ENCODE measurements at regions not wholly inside any gene's neighbourhood (a gene's known extent, or its start where the extent isn't known, plus 50 kb on each side); places are given as distances from the start of the nearest gene placed in this dataset.
"Not testable (repeated sequence)": the region's sequence is repeated elsewhere in the genome, so short reads cannot be mapped to it uniquely, and the experiment has no call there.

GRCh38 chr17:72193391-72194106 lies 72.7 kb downstream of the SOX9 start:
- no peaks in the 10 kb centered on the region for H3K27me3 ChIP-seq (ENCODE audit: insufficient read depth, low read length)
- no peak overlapping the region for H3K4me3 ChIP-seq (ENCODE audit: low read length in 2 of 2)
- no peaks in the 10 kb centered on the region for H3K4me1 ChIP-seq (ENCODE audit: insufficient read depth, low read length)
- DNase-seq, result no peak
- ChIA-PET POLR2A (ENCODE audit: partially characterized antibody) (no interaction called here), CTCF (ENCODE audit: partially characterized antibody) (no interaction called here)
- no peaks in the 10 kb centered on the region for H3K36me3 ChIP-seq (ENCODE audit: insufficient read depth, low read length)
- H3K9me3 Mint-ChIP-seq, result peaks cover 0 to 10% (median 4%) of the 10 kb centered on the region in 8 donors
- peaks cover 0 to 4% of the 10 kb centered on the region in 2 donors for H3K9me3 ChIP-seq (ENCODE audit: control insufficient read depth in 1 of 2, low read length in 2 of 2)
- no peak overlapping the region for H3K27ac ChIP-seq (ENCODE audit: low read depth, low read length)
- H3K27ac Mint-ChIP-seq, result no peak overlapping the region
- H3K27me3 Mint-ChIP-seq, result peaks cover 2% of the 10 kb centered on the region in 2 donors
- intact Hi-C loops (cut with micrococcal nuclease), result no loop called here
- no peak overlapping the region for H3K4me3 Mint-ChIP-seq
- no peaks in the 10 kb centered on the region for H3K4me1 Mint-ChIP-seq
- no peaks in the 10 kb centered on the region for H3K36me3 Mint-ChIP-seq

- DNase-seq; H3K27ac ChIP-seq (ENCODE audit: low read depth, low read length); H3K4me1 ChIP-seq (ENCODE audit: insufficient read depth, low read length); CTCF ChIA-PET (ENCODE audit: partially characterized antibody); H3K36me3 ChIP-seq (ENCODE audit: insufficient read depth, low read length); H3K27me3 Mint-ChIP-seq; POLR2A ChIA-PET (ENCODE audit: partially characterized antibody); H3K4me3 ChIP-seq (ENCODE audit: low read length in 2 of 2); H3K9me3 Mint-ChIP-seq; H3K4me1 Mint-ChIP-seq; H3K36me3 Mint-ChIP-seq; H3K27ac Mint-ChIP-seq; H3K9me3 ChIP-seq (ENCODE audit: control insufficient read depth in 1 of 2, low read length in 2 of 2); intact Hi-C loops (cut with micrococcal nuclease); H3K27me3 ChIP-seq (ENCODE audit: insufficient read depth, low read length); H3K4me3 Mint-ChIP-seq: not testable (repeated sequence)
These were observed 73.3 kb downstream of the SOX9 start for GRCh38 chr17:72194107-72194440.

GRCh38 chr17:72199256-72199655 lies 78.4 kb downstream of the SOX9 start:
- ChIA-PET POLR2A (ENCODE audit: partially characterized antibody) (no interaction called here), CTCF (ENCODE audit: partially characterized antibody) (no interaction called here)
- Histone ChIP-seq H3K9me3 (ENCODE audit: control insufficient read depth in 1 of 2, low read length in 2 of 2) (no peaks in the 10 kb centered on the region), H3K4me1 (ENCODE audit: insufficient read depth, low read length) (no peaks in the 10 kb centered on the region), H3K36me3 (ENCODE audit: insufficient read depth, low read length) (no peaks in the 10 kb centered on the region), H3K4me3 (ENCODE audit: low read length in 2 of 2) (no peak overlapping the region), H3K27ac (ENCODE audit: low read depth, low read length) (no peak overlapping the region), H3K27me3 (ENCODE audit: insufficient read depth, low read length) (no peaks in the 10 kb centered on the region)
- intact Hi-C loops (cut with micrococcal nuclease), result no loop called here
- Mint-ChIP-seq H3K27me3 (peaks cover under 1 to 2% of the 10 kb centered on the region in 2 donors), H3K4me3 (no peak overlapping the region), H3K36me3 (no peaks in the 10 kb centered on the region), H3K9me3 (peaks cover 0 to 12% (median 6%) of the 10 kb centered on the region in 8 donors), H3K27ac (no peak overlapping the region), H3K4me1 (no peaks in the 10 kb centered on the region)
- DNase-seq, result no peak

- Mint-ChIP-seq H3K36me3 (no peaks in the 10 kb centered on the region), H3K4me1 (no peaks in the 10 kb centered on the region), H3K9me3 (peaks cover 0 to 13% (median 2%) of the 10 kb centered on the region in 8 donors), H3K27ac (no peak overlapping the region), H3K27me3 (peaks cover 2 to 5% of the 10 kb centered on the region in 2 donors), H3K4me3 (no peak overlapping the region)
- intact Hi-C loops (cut with micrococcal nuclease), result no loop called here
- no peaks in the 10 kb centered on the region for H3K27me3 ChIP-seq (ENCODE audit: insufficient read depth, low read length)
- no peak for DNase-seq
- POLR2A ChIA-PET (ENCODE audit: partially characterized antibody), result no interaction called here
- CTCF ChIA-PET (ENCODE audit: partially characterized antibody), result no interaction called here
- H3K9me3 ChIP-seq (ENCODE audit: control insufficient read depth in 1 of 2, low read length in 2 of 2), result no peaks in the 10 kb centered on the region
- no peak overlapping the region for H3K4me3 ChIP-seq (ENCODE audit: low read length in 2 of 2)
- no peak overlapping the region for H3K27ac ChIP-seq (ENCODE audit: low read depth, low read length)
- H3K4me1 ChIP-seq (ENCODE audit: insufficient read depth, low read length), result no peaks in the 10 kb centered on the region
- H3K36me3 ChIP-seq (ENCODE audit: insufficient read depth, low read length), result no peaks in the 10 kb centered on the region
These were observed 83.9 kb downstream of the SOX9 start for GRCh38 chr17:72204742-72205141.

GRCh38 chr17:72205357-72205756 lies 84.5 kb downstream of the SOX9 start:
- H3K27ac Mint-ChIP-seq, result no peak overlapping the region
- H3K9me3 Mint-ChIP-seq, result peaks cover 0 to 13% (median 2%) of the 10 kb centered on the region in 8 donors
- no peaks in the 10 kb centered on the region for H3K36me3 Mint-ChIP-seq
- H3K4me1 ChIP-seq (ENCODE audit: insufficient read depth, low read length), result no peaks in the 10 kb centered on the region
- H3K27ac ChIP-seq (ENCODE audit: low read depth, low read length), result no peak overlapping the region
- intact Hi-C loops (cut with micrococcal nuclease), result no loop called here
- H3K27me3 Mint-ChIP-seq, result peaks cover 2 to 5% of the 10 kb centered on the region in 2 donors
- H3K4me3 Mint-ChIP-seq, result no peak overlapping the region
- POLR2A ChIA-PET (ENCODE audit: partially characterized antibody), result no interaction called here
- no peaks in the 10 kb centered on the region for H3K9me3 ChIP-seq (ENCODE audit: control insufficient read depth in 1 of 2, low read length in 2 of 2)
- no peaks in the 10 kb centered on the region for H3K36me3 ChIP-seq (ENCODE audit: insufficient read depth, low read length)
- CTCF ChIA-PET (ENCODE audit: partially characterized antibody), result no interaction called here
- no peaks in the 10 kb centered on the region for H3K27me3 ChIP-seq (ENCODE audit: insufficient read depth, low read length)
- no peak overlapping the region for H3K4me3 ChIP-seq (ENCODE audit: low read length in 2 of 2)
- no peaks in the 10 kb centered on the region for H3K4me1 Mint-ChIP-seq
- no peak for DNase-seq

GRCh38 chr17:72205822-72206221 lies 85.0 kb downstream of the SOX9 start:
- H3K4me1 Mint-ChIP-seq, result no peaks in the 10 kb centered on the region
- Histone ChIP-seq H3K36me3 (ENCODE audit: insufficient read depth, low read length) (no peaks in the 10 kb centered on the region), H3K4me1 (ENCODE audit: insufficient read depth, low read length) (no peaks in the 10 kb centered on the region), H3K9me3 (ENCODE audit: control insufficient read depth in 1 of 2, low read length in 2 of 2) (no peaks in the 10 kb centered on the region), H3K4me3 (ENCODE audit: low read length in 2 of 2) (no peak overlapping the region), H3K27me3 (ENCODE audit: insufficient read depth, low read length) (no peaks in the 10 kb centered on the region), H3K27ac (ENCODE audit: low read depth, low read length) (no peak overlapping the region)
- DNase-seq, result no peak
- CTCF ChIA-PET (ENCODE audit: partially characterized antibody), result no interaction called here
- no peaks in the 10 kb centered on the region for H3K36me3 Mint-ChIP-seq
- peaks cover 2 to 5% of the 10 kb centered on the region in 2 donors for H3K27me3 Mint-ChIP-seq
- peaks cover 0 to 13% (median 2%) of the 10 kb centered on the region in 8 donors for H3K9me3 Mint-ChIP-seq
- intact Hi-C loops (cut with micrococcal nuclease), result no loop called here
- H3K4me3 Mint-ChIP-seq, result no peak overlapping the region
- POLR2A ChIA-PET (ENCODE audit: partially characterized antibody), result no interaction called here
- no peak overlapping the region for H3K27ac Mint-ChIP-seq

GRCh38 chr17:72206376-72206775 lies 85.6 kb downstream of the SOX9 start:
- POLR2A ChIA-PET (ENCODE audit: partially characterized antibody), result no interaction called here
- intact Hi-C loops (cut with micrococcal nuclease), result no loop called here
- Histone ChIP-seq H3K9me3 (ENCODE audit: control insufficient read depth in 1 of 2, low read length in 2 of 2) (no peaks in the 10 kb centered on the region), H3K36me3 (ENCODE audit: insufficient read depth, low read length) (no peaks in the 10 kb centered on the region), H3K27me3 (ENCODE audit: insufficient read depth, low read length) (no peaks in the 10 kb centered on the region), H3K4me3 (ENCODE audit: low read length in 2 of 2) (no peak overlapping the region), H3K4me1 (ENCODE audit: insufficient read depth, low read length) (no peaks in the 10 kb centered on the region), H3K27ac (ENCODE audit: low read depth, low read length) (no peak overlapping the region)
- CTCF ChIA-PET (ENCODE audit: partially characterized antibody), result no interaction called here
- Mint-ChIP-seq H3K27ac (no peak overlapping the region), H3K27me3 (peaks cover 2 to 5% of the 10 kb centered on the region in 2 donors), H3K36me3 (no peaks in the 10 kb centered on the region), H3K4me3 (no peak overlapping the region), H3K9me3 (peaks cover 0 to 10% (median 1%) of the 10 kb centered on the region in 8 donors), H3K4me1 (no peaks in the 10 kb centered on the region)
- no peak for DNase-seq

GRCh38 chr17:72208832-72209231 lies 88.0 kb downstream of the SOX9 start:
- no peaks in the 10 kb centered on the region for H3K36me3 ChIP-seq (ENCODE audit: insufficient read depth, low read length)
- H3K27ac Mint-ChIP-seq, result no peak overlapping the region
- no peaks in the 10 kb centered on the region for H3K4me1 ChIP-seq (ENCODE audit: insufficient read depth, low read length)
- H3K27ac ChIP-seq (ENCODE audit: low read depth, low read length), result no peak overlapping the region
- POLR2A ChIA-PET (ENCODE audit: partially characterized antibody), result no interaction called here
- no peak for DNase-seq
- H3K4me3 ChIP-seq (ENCODE audit: low read length in 2 of 2), result no peak overlapping the region
- peaks cover 4 to 5% of the 10 kb centered on the region in 2 donors for H3K27me3 Mint-ChIP-seq
- H3K36me3 Mint-ChIP-seq, result no peaks in the 10 kb centered on the region
- CTCF ChIA-PET (ENCODE audit: partially characterized antibody), result no interaction called here
- peaks cover 0 to 9% (median 2%) of the 10 kb centered on the region in 8 donors for H3K9me3 Mint-ChIP-seq
- no peaks in the 10 kb centered on the region for H3K27me3 ChIP-seq (ENCODE audit: insufficient read depth, low read length)
- no peaks in the 10 kb centered on the region for H3K4me1 Mint-ChIP-seq
- intact Hi-C loops (cut with micrococcal nuclease), result no loop called here
- H3K4me3 Mint-ChIP-seq, result no peak overlapping the region
- H3K9me3 ChIP-seq (ENCODE audit: control insufficient read depth in 1 of 2, low read length in 2 of 2), result no peaks in the 10 kb centered on the region

Data from CD4-positive, alpha-beta memory T cell (primary cell).